ENCODE measurements at regions not wholly inside any gene's neighbourhood (a gene's known extent, or its start where the extent isn't known, plus 50 kb on each side); places are given as distances from the start of the nearest gene placed in this dataset.

DNA sequence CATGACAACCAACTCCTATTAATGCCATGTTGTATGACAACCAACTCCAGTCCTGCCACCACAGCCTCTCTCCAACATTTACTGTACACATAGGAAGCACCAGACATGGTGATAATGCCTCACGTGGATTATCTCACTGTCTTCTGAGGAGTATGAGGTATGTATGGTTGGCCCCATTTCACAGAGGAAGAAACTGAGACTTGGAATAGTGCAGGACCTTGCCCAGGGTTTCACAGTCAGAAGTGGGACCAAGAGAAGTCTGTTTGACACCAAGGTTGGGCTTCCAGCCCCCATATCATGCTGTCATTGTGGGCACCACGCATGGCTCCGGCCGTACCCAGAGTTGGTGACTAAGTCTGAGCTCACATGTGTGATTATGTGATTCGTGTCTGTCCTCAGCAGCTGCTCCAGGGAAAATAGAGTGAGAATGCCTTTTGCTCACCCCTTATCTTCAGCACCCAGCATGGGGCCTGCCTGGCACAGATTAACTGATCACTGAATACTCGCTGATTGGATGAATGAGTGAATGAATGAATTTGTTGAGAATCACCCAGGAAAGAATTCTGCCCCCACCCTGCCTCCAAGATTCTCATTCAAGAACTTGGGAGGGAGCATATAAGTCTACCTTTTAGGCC is 204.1 kb upstream of the NLRP1 start:
- DNase-seq = no peak

DNA sequence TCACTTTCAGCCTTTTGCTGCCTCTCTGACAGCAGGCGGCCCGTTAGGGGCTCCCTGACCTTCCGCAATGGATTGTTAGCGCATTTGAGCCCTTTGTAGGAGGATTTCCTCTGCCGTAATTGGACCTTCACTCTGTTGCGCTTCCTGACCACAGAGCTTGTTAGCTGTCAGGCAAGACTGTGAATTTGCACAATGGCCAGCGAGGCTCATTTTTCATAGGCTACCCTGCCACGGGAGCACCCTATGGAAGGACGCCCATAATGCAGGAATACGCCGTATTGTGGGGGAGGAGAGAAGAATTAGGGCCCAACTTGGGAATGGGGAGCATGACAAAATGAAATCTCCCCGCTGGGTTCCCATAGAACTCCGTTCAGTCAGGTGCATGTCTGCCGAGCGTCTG is 205.2 kb upstream of the NLRP1 start:
- DNase-seq = no peak

- DNase-seq = no peak
Observed at GRCh38 chr17:5793157-5793556, 208.8 kb upstream of the NLRP1 start.

DNA sequence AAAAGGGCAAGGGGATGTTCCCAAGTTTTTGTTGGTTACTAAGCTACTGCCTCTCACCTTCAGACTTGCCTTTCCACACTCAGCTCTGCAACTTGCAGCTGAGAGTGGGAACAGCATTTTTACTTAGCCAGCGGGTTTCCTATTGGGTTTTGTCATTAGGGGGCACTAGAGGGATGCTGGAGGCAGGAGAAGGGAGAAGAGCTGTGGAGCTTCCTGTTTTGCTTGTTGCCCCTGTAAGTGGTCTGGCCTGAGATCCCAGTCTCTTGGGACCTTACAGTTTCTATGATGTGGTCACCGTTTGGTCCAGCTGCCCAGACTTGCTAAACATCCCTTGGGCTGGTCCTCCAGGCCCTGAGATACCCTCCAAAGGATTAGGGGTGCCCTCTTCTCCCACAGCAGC is 209.6 kb upstream of the NLRP1 start:
- no peak for DNase-seq

- no peak for DNase-seq
Observed at GRCh38 chr17:5794385-5794784, 210.1 kb upstream of the NLRP1 start.

GRCh38 chr17:5794881-5795506 is 210.7 kb upstream of the NLRP1 start:
- DNase-seq = no peak

- no peak for DNase-seq
Observed at GRCh38 chr17:5797447-5798050, 213.2 kb upstream of the NLRP1 start.

DNA sequence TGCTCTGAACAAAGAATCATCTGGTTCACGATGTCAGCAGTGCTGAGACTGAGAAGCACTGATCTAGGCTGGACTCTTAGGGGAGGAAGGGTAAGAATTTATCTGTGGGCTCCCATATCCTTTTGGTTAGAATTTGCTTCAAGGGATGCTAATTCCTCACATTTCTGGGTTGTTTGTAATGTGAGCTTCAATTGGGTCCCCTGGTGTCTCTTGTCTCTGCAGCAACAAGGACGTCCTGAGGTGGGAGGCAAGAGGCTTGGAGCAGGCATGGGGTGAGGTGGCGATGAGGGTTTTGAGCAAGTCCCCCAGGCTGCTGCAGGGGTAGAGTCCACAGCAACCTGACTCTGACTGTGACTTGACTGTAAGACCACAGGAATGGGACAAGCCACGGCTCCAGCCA is 213.8 kb upstream of the NLRP1 start:
- DNase-seq = no peak

GRCh38 chr17:5800131-5800530 is 215.8 kb upstream of the NLRP1 start:
- no peak for DNase-seq

- DNase-seq = no peak
Observed at GRCh38 chr17:5800646-5801045, 216.3 kb upstream of the NLRP1 start.

- DNase-seq = no peak
Observed at GRCh38 chr17:5804251-5804650, 219.9 kb upstream of the NLRP1 start.

GRCh38 chr17:5809056-5809455 is 224.7 kb upstream of the NLRP1 start:
- DNase-seq = no peak

GRCh38 chr17:5809580-5810188 is 225.4 kb upstream of the NLRP1 start:
- DNase-seq = no peak

DNA sequence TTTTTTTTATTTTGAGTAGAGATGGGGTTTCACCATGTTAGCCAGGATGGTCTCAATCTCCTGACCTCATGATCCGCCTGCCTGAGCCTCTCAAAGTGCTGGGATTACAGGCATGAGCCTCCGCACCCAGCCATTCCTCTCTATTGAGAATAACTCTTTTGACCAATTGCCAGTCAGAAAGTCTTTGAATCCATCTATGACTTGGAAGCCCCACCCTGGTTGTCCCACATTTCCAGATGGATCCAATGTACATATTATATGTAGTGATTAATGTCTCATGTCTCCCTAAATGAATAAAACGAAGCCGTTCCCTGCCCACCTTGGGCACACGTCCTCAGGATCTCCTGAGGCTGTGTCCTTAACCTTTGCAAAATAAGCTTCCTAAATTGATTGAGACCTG is 228.3 kb upstream of the NLRP1 start:
- no peak for DNase-seq

- DNase-seq = no peak
Observed at GRCh38 chr17:5813357-5813756, 229.0 kb upstream of the NLRP1 start.

DNA sequence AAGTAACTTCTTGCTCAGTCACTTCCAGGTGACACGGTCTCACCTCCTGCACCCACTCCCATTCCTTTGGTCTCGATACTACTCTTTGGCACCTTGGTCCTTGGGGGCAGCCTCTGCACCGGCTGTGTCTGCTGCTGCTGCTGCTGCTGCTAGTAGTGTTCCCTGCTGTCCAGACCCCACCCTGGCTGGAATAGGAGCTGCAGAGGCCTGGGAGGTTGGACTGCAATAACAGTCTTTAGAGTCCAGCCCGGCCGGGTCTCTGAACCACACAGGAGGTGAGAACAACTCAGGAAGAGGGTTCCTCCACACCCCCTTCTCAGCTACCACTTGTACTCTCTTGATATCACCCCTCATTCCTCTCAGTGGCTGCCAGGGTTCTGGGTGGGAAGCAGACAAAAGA is 231.1 kb upstream of the NLRP1 start:
- no peak for DNase-seq

DNA sequence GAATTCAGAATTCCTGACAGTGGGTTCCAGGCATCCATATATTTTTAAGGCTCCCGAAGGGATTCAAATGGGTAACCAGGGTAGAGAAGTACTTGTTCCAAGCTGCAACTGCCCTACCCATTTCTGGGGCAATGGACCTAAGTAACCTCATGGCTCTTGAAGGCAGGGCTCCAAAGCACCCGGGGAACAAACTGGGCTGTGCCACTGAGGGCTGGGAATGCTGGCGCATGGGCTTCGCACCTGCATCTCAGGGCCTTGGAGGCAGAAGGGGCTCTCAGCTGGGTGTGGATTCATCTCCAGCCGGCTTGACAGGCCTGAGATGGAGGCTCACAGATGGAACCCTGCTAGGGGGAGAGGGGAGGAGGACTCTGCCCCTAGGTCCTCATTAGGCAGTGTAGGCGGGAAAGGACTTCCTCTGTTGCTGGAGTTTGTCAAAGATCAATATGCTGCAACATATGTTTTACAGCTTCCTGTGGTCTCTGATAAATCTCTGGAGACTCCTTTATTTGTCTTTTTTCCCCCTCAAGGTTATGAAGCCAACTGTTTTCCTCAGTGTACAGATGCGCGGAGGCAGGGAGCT is 232.3 kb upstream of the NLRP1 start:
- no peak for DNase-seq

- no peak for DNase-seq
Observed at GRCh38 chr17:5817475-5818395, 233.4 kb upstream of the NLRP1 start.

DNA sequence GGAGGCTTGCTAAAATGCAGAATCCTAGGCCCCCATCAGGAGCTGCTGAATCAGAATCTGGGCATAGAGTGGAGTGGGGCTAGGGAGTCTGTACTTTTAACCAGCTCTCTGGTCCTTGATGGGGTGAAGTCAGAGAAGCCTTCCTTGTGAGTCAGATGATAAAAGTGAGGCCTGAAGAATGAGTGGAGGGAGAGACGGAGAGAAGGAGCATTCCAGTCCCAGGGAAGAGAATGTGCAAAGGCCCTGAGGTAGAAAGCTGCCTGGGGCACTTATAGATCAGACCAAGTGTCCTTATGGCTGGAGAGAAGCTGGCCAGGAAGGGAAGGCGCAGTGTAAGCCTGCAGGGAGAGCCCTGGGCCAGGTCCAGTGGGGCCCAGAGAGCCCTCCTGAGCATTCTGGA is 235.1 kb upstream of the NLRP1 start:
- DNase-seq = no peak

- DNase-seq = no peak
Observed at GRCh38 chr17:5819921-5820685, 235.8 kb upstream of the NLRP1 start.

DNA sequence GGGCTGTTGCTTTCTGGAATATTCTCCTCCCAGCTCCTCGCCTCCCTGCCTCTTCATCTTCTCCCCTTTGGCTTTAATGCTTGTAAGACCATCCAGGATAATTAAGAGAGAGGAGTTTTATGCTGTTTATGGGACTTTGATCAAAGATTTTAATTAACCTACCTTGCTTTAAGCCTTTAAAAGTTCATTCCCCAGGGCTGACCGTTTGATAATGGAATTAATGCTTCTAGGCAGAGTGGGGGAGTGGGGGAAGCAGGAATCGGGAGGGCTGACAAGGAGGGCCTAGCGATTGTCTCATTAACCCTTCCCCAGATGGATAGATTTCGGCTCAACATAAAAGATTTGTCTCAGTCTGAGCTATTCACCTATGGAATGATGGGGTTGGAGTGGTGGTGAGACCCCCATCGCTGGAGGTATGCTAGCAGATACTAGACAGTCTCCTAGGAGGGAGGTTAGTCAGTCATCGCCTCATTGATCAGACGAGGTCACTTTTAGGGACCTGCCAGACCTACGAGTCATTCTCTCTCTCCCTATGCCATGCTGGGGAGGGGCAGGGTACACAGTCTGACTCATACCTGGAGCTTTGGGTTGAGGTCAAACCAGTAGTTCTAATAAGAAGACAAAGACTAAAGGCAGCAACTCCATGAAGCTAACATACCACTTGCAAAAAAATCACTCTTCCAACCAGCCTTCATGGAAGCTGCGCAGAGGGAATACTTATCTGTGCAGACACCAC is 236.6 kb upstream of the NLRP1 start:
- no peak for DNase-seq

Measured in stimulated activated CD4-positive, alpha-beta T cell treated with anti-CD3 and anti-CD28 coated beads, Interleukin-4, amount 100 ng/mL, for 1 hour (primary cell).